ENCODE measurements at regions not wholly inside any gene's neighbourhood (a gene's known extent, or its start where the extent isn't known, plus 50 kb on each side); places are given as distances from the start of the nearest gene placed in this dataset.

GRCh38 chr2:20539776-20540586 lies 93.1 kb downstream of the RHOB start:
- FAIRE-seq (no peak), DNase-seq (ENCODE audit: low spot score) (no peak)

DNA sequence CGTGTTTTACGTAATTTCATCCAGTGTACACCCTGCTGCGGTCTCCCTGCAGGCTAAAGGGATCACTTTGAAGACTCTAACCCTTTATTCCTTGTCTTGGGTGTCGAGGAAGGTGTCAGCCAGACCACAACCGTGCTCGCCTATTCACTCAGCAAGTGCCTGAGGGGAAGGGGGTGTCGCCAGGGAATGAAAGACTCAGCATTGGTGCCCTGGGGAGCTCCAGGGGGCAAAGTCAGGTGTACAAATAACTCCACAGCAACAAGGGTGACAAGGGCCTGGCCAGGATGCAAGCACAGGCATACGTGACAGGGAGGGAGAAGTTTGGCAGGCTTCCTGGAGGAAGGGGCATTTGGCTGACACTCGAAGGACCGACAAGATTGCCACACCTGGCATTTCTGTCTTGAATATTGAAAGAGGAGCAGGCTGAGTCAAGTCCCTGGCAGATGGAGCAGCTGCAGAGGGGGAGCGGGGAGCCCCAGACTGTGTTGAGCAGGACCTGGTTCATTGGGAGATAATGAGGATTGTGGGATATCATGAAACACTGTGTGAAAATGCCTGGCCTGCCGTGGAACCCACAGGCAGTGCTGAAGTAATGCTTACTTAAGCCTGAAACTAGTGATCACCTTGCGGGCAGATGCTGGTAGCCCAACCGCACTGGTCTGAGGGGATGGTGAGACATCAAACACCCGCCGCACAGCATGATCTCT lies 93.9 kb downstream of the RHOB start:
- FAIRE-seq (no peak), DNase-seq (ENCODE audit: low spot score) (no peak)

DNA sequence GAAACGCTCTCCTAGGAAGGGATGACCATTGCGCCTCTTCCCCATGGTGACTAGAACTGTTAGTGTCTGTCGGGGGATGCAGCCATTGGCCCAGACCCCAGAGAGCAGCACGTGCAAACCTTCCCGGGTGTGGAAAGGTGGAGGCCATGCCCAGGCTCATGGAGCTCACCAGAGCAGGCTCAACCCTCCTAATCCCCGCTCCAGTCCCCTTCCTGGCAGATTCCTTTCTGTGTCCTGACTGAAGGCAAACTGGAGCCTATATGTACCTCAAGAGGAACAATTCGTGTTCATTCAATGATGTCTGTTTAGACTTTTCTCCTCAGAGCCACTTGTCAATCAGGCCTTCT lies 94.4 kb downstream of the RHOB start:
- FAIRE-seq (no peak), DNase-seq (ENCODE audit: low spot score) (no peak)

- FAIRE-seq (no peak), DNase-seq (ENCODE audit: low spot score) (no peak)
These were observed 94.8 kb downstream of the RHOB start for GRCh38 chr2:20541651-20542050.

GRCh38 chr2:20542269-20542668 lies 95.4 kb downstream of the RHOB start:
- DNase-seq (ENCODE audit: low spot score) (no peak), FAIRE-seq (no peak)

DNA sequence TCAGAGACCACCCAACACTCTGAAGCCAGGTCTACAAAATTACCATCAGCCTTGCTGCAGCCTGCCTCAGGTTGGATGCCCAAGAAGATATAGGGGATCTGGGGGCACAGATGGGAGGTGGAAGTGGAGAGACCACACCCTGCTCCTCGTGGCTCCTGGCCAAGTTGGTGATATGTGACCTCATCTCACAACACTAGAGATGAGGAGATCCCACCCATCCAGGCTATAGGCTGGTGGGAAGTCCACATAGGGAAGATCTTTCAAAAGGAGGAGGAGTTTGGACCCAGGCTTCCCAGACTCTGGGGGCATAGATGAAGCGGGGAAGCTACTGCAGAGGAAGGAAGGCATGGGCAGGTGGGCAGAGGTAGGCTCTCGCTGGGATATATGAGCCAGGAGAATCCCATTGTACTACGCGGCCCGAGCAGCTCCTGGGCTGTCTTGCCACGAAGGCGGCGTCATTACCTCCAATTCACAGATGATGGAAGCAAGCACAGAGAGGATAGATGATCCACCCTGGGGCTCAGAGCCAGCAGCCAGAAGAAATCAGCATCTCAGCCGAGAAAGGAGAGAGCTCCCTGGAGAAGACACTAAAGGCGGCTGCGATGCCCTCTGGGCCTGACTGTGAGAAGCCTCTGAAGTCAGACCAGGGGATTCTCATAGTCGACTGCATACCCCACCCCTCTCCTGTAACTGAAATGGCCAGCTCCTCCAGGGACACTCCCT lies 96.0 kb downstream of the RHOB start:
- FAIRE-seq (no peak), DNase-seq (ENCODE audit: low spot score) (no peak)

GRCh38 chr2:20543469-20544152 lies 96.7 kb downstream of the RHOB start:
- DNase-seq (ENCODE audit: low spot score) = no peak
- FAIRE-seq = no peak

DNA sequence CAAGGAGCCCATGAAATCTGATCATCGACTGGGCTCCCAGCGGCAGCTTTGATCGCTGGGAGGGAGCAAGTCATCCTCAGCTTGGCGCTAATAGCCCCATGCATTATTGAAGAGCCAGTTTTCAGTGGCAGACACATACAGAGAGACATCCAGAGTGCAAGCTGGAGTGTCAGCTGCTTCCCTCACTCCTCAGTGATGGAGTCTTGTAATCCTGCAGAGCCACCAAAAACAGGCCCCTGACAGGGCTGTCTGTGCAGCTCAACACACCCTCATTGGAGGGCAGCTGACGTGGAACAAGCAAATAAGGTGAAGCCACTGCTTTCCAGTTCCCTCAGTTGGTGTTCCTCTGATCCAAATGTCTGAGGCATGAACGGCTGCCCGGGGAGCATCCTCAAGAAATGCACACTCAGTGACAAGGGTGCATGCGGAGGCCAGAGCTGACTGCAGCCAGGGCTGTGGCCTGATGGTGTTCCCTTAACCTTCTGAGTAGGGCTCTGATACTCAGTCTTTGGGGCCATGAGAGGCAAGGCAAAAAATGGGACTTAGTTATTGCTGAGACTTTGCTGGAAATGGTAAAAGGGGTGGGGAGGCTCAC lies 97.4 kb downstream of the RHOB start:
- DNase-seq (ENCODE audit: low spot score) (no peak), FAIRE-seq (no peak)

DNA sequence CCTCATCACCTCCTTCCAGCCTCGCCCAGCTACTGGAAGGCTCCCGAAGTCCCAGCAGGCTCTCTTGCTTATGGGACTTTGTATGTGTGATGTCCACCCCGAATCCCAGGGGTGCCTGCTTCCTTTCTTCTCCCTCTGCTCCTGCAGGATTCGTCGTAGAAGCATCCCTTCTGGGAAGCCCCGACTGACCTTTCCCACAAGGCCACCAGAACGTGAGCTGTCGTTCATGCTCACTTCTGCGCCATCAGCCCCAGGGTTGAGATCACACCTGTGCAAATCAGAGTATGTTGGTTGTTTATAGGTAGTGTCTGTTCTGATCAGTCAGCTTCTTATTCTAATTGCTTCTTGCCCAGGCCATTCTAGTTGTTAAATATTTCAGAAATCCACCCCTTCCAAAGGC lies 101.8 kb downstream of the HS1BP3 start:
- FAIRE-seq (no peak), DNase-seq (ENCODE audit: low spot score) (no peak)

- DNase-seq (ENCODE audit: low spot score) (no peak), FAIRE-seq (no peak)
These were observed 101.1 kb downstream of the HS1BP3 start for GRCh38 chr2:20549691-20550348.

DNA sequence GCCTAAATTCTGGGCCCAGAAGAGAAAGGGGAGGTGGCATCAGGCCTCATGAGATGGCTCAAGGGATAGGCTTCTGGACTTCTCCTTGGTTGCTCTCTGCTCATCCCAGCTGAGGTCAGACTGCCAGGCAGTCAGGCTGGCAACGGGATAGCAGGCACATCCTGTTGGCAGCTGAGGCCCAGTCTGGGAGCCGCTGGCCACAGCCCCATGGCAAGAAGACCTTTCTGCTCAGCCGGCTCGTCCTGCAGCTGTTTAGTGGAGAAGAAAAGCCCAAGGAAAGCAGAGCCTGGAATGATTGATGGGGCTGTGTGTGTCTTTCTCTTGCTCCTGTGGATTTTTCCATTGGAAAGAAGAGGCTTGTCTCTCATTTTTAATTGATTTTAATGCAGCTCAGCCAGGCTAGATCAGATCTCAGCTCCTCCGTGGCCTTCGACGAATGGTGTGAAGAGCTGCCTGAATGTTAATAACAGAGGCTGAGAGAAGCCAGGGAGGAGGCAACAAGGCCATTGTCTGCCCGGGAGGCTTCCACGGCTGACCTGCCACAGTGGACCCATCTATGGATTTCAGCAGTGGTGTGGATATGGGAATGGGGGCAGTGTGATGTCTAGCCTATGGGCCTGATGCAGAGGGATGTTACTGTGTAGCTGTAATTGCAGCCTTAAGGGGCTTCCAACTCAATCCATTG lies 99.5 kb downstream of the HS1BP3 start:
- DNase-seq (ENCODE audit: low spot score) (no peak), FAIRE-seq (no peak)

DNA sequence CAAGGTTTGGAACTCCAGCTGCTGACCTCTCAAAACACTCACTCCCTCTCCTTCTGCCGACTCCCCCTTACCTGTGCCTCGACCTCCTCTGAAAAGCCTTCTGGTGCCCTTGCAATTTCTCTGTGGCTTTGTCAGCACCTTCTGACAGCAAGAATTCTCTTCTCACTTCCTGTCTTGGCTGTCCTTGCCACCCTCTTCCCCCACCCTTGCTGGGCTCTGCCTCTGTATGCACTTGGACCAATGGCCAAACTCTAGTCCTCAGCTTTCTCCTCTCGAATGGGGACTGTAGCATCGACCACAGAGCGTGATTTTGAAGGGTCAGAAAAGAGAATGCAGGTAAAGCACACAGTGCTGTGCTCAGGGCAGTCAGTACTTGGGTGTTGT lies 99.0 kb downstream of the HS1BP3 start:
- DNase-seq (ENCODE audit: low spot score) (no peak), FAIRE-seq (no peak)

DNA sequence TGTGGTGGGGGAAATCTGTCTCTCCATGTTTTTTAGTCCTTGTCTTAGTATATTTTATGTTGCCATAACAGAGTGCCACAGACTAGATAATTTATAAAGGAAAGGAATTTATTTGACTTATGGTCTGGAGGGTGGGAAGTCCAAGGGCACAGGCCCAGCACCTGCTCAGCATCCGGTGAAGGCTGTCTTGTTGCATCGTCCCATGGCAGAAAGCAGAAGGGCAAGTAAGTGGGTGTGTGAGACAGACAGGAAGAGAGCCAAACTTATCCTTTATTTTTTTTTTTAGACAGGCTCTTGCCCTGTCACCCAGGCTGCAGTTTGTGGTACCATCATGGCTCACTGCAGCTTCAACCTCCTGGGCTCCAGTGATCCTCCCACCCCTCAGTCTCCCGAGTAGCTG lies 98.1 kb downstream of the HS1BP3 start:
- DNase-seq (ENCODE audit: low spot score) = no peak
- no peak for FAIRE-seq

GRCh38 chr2:20553580-20553979 lies 97.3 kb downstream of the HS1BP3 start:
- FAIRE-seq = no peak
- no peak for DNase-seq (ENCODE audit: low spot score)

DNA sequence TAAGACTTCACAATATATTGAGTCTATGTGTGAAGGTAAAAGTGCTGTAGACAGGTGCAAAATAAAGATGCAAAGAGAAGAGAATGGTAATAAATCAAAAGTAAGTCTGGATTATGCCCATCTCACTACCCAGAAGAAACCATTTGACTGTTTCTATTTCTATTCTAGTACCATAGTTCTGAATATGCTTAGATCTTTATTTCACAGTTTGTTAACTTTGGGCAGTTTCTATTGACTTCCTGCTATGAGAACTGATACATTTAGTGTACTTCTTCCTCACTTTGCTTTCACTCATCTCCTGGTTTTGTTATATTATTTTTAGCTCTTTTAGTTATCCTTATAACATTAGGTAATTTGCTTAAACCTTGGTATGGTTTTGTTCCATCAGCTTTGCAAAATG lies 94.9 kb downstream of the HS1BP3 start:
- DNase-seq (ENCODE audit: low spot score) (no peak), FAIRE-seq (no peak)

DNA sequence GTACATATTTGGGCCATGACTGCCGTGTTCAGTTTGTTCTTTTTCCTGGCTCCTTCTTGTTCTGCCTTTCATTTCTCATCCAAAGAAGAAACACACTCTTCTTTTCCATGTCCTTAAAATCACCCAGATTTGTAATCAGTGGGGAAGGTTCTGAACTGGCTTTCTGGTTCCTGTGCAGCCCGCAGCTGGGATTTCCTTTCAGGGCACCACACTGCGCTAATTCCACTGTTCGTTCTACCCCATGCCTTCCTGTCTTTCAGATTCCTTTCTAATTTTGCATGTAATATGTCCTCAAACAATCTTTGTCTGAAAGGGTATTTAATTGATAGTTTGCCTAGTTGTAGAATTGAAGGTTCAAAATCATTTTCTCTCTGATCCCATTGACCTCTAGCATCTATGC lies 94.1 kb downstream of the HS1BP3 start:
- no peak for FAIRE-seq
- no peak for DNase-seq (ENCODE audit: low spot score)

DNA sequence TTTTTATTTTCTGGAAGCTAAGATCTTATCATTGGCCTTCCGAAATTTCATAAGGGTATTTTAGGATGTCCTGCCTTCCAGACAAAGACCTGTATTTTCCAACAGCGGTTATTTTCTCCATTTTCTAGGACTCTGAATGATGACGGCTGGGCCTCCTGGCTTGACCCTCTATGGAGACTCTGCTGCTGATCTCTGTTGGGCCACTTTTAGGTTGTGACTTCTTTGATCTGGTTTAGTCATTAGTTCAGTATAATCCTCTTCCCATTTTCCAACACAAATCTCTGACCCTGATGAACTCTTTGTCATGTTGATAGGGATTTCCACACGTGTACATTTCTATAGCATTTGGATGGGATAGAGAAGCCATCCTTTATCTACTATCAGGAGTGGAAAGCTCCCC lies 93.7 kb downstream of the HS1BP3 start:
- FAIRE-seq (no peak), DNase-seq (ENCODE audit: low spot score) (no peak)

GRCh38 chr2:20557635-20558034 lies 93.3 kb downstream of the HS1BP3 start:
- no peak for DNase-seq (ENCODE audit: low spot score)
- no peak for FAIRE-seq

DNA sequence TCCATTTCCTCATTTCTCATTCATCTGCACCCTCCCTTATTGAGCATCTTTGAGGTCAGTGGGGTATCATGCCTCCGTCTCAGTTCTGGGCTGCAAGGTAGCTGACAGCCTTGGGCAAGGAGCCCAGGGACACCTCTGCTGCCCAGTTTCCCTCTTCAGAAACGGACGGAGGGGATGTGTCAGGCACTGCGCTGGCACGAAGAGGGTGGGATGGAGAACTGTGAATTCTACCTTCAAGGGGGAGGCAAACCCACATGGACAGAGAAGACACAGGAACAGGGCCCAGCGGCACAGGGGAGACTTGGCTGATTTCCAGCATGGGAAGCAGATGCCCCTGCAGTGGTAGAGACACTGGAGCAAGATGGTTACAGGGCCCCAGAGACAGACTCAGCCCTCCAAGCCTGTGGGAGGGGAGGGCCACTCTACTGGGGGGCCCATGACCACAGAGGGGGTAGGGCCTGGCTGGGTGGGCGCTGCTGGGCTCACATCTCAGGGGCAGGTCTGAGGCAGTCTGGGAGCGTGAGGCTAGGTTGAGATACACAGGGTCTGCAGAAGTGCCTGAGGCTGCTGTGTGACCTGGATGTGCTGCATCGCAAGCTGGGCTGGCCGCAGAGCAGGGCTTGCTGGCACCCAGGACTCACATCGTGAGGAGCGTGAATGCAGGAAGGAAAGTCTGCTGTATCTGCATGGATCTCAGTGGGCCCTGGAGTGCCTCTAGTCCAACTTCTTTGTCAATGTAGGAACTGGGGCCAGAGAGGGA lies 92.3 kb downstream of the HS1BP3 start:
- no peak for FAIRE-seq
- no peak for DNase-seq (ENCODE audit: low spot score)

GRCh38 chr2:20559277-20559676 lies 91.6 kb downstream of the HS1BP3 start:
- FAIRE-seq = no peak
- DNase-seq (ENCODE audit: low spot score) = no peak

Data from urothelium cell line (cell line).